HG03521 (cell line): ENCODE measurements at regions not wholly inside any gene's neighbourhood (a gene's known extent, or its start where the extent isn't known, plus 50 kb on each side); places are given as distances from the start of the nearest gene placed in this dataset.
"Not testable (repeated sequence)": the region's sequence is repeated elsewhere in the genome, so short reads cannot be mapped to it uniquely, and the experiment has no call there.

Source experiments
- ATAC-seq: cut with Tn5 transposase; IDR thresholded peaks from one replicate; pipeline ENCODE4 v1.9.1; 2021; ENCODE audit warnings: mild to moderate bottlenecking, moderate library complexity; ENCODE audit not compliant: unreplicated experiment

- no peak for ATAC-seq
Measured at GRCh38 chrX:101823236-101823635, 108.6 kb downstream of the ZMAT1 start.

- not testable (repeated sequence) for ATAC-seq
Measured at GRCh38 chrX:101817739-101818138, 114.1 kb downstream of the ZMAT1 start.

GRCh38 chrX:101813200-101813599, 118.6 kb downstream of the ZMAT1 start:
- ATAC-seq = no peak

GRCh38 chrX:101803451-101803850, 128.4 kb downstream of the ZMAT1 start:
- ATAC-seq = no peak

- peak; percentile 100 for ATAC-seq
Measured at GRCh38 chrX:101799387-101799786, 132.4 kb downstream of the ZMAT1 start.

- ATAC-seq = no peak
Measured at GRCh38 chrX:101787934-101788333, 128.3 kb upstream of the ARMCX2 start.

GRCh38 chrX:101785142-101785541, 125.5 kb upstream of the ARMCX2 start:
- ATAC-seq = no peak

- ATAC-seq = not testable (repeated sequence)
Measured at GRCh38 chrX:101780421-101780820, 120.8 kb upstream of the ARMCX2 start.

GRCh38 chrX:101774340-101774739, 114.7 kb upstream of the ARMCX2 start:
- ATAC-seq = peak; percentile 100

GRCh38 chrX:101764538-101764937, 104.9 kb upstream of the ARMCX2 start:
- no peak for ATAC-seq

GRCh38 chrX:101759000-101759399, 99.3 kb upstream of the ARMCX2 start:
- peak; percentile 69 for ATAC-seq

- ATAC-seq = no peak
Measured at GRCh38 chrX:101750744-101751143, 91.1 kb upstream of the ARMCX2 start.

- no peak for ATAC-seq
Measured at GRCh38 chrX:101749436-101749835, 89.8 kb upstream of the ARMCX2 start.

- ATAC-seq = no peak
Measured at GRCh38 chrX:101745046-101745445, 85.4 kb upstream of the ARMCX2 start.

GRCh38 chrX:101744085-101744484, 84.4 kb upstream of the ARMCX2 start:
- ATAC-seq = no peak

GRCh38 chrX:101740642-101741041, 81.0 kb upstream of the ARMCX2 start:
- ATAC-seq = no peak

- not testable (repeated sequence) for ATAC-seq
Measured at GRCh38 chrX:101738867-101739266, 79.2 kb upstream of the ARMCX2 start.

GRCh38 chrX:101738411-101738810, 78.8 kb upstream of the ARMCX2 start:
- not testable (repeated sequence) for ATAC-seq

GRCh38 chrX:101736651-101737050, 77.0 kb upstream of the ARMCX2 start:
- no peak for ATAC-seq

- no peak for ATAC-seq
Measured at GRCh38 chrX:101732870-101733269, 73.2 kb upstream of the ARMCX2 start.

GRCh38 chrX:101729986-101730385, 70.3 kb upstream of the ARMCX2 start:
- ATAC-seq = no peak
